NCI-H2107 treated with DMSO at 0.1 percent for 48 hours (cell line): ENCODE measurements at regions not wholly inside any gene's neighbourhood (a gene's known extent, or its start where the extent isn't known, plus 50 kb on each side); places are given as distances from the start of the nearest gene placed in this dataset.
"Not testable (repeated sequence)": the region's sequence is repeated elsewhere in the genome, so short reads cannot be mapped to it uniquely, and the experiment has no call there.

Source experiments
- DNase-seq: peaks from one replicate; lab custom pipeline; 2025; ENCODE audit not compliant: unreplicated experiment; lab: John Stamatoyannopoulos, UW

DNA sequence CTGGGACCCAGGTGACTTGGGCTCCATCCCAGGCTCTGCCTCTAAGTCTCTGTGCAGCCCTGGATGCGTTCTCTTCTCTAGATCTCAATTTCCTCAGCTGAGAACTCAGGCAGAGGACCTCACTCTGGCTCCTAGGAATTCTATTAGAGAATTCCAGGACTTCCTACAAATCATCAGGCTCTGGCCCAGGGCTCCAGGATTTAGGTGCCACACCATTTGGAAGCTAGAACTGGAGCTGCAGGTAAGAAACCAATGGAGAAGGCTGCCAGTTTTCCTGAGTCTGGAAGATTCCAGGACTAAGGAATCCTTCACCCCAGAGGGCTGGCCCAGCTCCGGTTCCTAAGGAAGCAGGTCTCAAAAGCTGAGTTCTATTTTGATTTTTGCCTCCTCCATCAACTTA is 189.8 kb upstream of the CDH5 start:
- no peak for DNase-seq

- no peak for DNase-seq
Observed at GRCh38 chr16:66176111-66176510, 190.4 kb upstream of the CDH5 start.

DNA sequence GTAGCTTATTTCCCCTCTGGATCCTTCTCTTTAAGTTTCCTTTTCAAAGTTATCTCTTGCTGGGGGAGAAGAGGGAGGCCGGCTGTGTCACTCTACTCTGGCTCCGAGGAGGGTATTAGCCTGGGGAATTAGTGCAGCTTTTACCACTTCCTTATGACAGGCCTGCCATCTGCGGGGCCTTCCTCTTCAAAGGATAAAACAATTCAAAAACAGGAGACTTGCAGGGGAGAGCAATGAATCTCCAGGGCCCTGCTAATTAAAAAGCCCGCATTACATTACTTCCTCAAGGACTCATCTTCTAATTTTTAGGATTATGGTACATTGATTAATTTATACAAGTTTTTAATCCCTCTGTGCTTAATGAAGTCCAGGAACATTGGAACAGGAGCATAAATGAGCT is 190.9 kb upstream of the CDH5 start:
- DNase-seq: no peak

- DNase-seq: no peak
Observed at GRCh38 chr16:66175058-66175457, 191.4 kb upstream of the CDH5 start.

DNA sequence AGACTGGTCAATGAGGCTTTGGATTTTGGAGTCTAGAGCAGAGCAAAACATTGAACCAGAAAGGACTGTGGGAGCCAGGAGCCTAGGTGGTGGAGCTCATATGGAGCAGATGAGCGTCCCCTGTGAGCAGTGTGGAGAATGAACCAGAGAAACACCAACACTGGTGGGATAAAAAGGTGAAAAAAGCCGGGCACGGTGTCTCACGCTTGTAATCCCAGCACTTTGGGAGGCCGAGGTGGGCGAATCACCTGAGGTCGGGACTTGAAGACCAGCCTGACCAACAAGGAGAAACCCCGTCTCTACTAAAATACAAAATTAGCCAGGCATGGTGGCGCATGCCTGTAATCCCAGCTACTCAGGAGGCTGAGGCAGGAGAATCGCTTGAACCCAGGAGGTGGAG is 192.7 kb upstream of the CDH5 start:
- not testable (repeated sequence) for DNase-seq

DNA sequence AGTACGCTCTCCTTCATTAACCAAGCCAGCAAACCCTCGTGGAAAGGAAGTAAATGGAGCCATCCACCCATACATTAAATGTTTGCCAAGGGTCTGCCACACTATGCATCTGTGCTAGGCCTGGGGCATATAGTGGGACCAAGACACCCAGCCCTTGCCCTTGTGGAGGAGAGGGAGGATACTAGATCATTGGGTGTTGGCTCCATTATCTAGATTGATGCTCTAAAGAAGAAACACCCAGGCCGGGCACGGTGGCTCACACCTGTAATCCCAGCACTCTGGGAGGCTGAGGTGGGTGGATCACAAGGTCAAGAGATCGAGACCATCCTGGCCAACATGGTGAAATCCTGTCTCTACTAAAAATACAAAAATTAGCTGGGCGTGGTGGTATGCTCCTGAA is 193.3 kb upstream of the CDH5 start:
- not testable (repeated sequence) for DNase-seq

GRCh38 chr16:66172463-66172862 is 194.0 kb upstream of the CDH5 start:
- DNase-seq: no peak

GRCh38 chr16:66171578-66171977 is 194.9 kb upstream of the CDH5 start:
- DNase-seq: no peak

- no peak for DNase-seq
Observed at GRCh38 chr16:66170989-66171388, 195.5 kb upstream of the CDH5 start.

GRCh38 chr16:66169817-66170216 is 196.7 kb upstream of the CDH5 start:
- DNase-seq: no peak

DNA sequence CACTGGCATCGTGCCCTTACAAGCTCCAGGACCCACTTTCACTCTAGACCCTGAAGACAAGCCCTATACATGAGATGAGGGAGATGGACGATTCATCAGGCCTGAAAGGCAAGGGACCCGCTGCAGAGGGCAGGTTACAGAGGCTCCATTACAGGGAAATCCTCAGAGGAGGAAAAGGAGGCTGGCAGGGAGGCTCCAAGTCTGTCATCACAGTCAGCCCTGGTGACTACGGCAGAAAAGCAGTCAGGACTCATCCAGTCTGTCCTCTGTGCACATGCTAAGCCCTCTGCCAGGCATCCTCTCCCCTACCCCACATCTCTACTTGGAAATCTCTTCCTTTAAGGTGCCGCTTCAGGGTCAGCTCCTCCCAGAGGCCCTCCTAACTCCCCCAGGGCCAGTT is 197.7 kb upstream of the CDH5 start:
- DNase-seq: no peak

- DNase-seq: no peak
Observed at GRCh38 chr16:66167564-66168291, 198.8 kb upstream of the CDH5 start.

DNA sequence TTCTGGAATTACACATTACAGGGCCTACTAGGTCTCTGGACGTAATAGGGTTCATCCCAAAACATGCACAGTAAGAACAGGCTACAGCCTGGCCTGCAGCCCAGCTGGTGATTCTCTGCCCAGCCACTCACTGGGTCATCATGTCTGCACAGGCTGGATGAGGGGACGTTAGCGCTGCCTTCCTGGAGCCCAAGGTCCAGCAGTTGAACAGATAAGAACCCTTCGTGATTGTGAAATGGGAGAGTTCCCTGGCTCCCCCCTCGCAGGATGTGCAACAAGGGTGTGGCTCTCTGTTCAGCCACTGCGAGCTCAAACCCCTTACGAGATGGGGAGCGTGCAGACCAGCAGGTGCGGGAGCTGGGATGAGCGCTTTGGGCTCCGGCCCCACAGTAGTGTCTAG is 200.0 kb upstream of the CDH5 start:
- no peak for DNase-seq

DNA sequence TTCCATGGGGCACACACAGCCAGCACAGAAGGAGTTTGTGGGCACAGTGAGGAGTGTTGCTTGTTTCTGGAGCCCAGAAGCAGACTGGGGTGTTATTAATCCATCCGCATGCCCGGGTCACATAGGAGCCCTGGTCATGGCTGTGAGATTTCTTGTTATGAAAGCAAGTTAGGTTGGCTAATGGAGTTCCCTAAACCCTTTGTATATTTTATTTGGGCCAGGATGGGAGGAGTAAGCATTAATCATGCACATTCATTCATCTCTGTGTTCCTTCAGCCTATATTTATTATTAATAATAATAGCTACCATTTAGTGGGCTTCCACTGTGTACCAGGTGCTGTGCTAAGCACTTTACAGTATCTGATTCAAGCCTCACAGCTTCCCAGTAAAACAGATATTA is 200.6 kb upstream of the CDH5 start:
- DNase-seq: no peak

- no peak for DNase-seq
Observed at GRCh38 chr16:66164581-66165247, 201.8 kb upstream of the CDH5 start.

GRCh38 chr16:66162821-66163220 is 203.7 kb upstream of the CDH5 start:
- no peak for DNase-seq

DNA sequence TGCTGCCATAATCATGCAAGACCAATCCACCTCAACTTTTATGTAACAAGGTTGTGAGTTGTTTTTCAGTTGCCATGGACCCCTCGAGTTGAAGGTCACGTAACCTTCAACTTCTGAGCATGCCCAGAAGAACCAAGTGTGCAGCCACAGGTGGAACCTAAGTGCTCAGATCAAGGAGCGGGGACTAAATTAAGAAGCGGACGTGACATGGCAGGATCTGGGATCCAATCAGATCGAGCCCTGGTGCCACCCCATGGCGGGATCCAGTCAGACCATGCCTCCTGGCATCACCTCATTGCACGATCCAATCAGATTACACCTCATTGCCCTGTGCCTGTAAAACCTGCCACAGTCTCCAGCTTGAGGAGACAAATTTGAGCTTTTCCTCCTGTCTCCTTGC is 204.5 kb upstream of the CDH5 start:
- no peak for DNase-seq

DNA sequence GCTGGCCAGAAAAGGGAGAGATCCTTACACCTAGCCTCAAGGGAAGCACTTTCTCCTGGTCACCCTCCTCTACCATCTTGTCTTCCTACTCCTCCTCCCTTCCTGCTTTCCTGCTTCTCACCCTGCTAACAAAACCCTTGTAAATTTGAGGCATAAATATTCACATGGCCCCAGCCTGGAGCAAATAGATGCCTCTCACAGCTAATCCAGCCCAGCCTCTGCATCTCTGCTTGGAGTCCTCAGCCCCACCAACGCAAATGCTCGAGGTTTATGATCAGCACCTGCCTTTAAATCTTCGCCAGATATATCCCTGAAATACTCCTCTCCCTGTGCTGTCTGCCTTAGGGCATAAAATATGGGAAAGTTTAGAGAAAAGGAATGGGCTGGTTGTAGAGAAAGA is 205.2 kb upstream of the CDH5 start:
- DNase-seq: no peak

DNA sequence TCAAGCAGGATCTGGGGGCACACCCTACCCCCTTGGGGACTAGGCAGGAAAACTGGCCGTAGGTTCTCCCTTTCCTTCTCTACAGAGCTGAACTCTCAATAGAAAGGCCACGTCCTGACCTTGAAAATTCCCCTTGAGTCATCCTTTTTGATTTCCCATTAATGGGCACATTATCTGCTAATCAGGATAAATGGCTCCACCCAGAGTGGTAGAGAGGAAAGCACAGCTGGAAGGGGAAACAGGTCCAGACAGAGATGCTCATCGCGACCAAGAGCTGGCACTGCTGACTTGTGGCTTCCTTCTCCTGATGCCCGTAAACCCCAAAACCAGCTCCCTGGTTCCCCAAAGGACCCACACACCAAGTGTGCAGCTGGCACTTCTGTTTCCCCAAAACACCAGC is 206.5 kb upstream of the CDH5 start:
- DNase-seq: no peak

DNA sequence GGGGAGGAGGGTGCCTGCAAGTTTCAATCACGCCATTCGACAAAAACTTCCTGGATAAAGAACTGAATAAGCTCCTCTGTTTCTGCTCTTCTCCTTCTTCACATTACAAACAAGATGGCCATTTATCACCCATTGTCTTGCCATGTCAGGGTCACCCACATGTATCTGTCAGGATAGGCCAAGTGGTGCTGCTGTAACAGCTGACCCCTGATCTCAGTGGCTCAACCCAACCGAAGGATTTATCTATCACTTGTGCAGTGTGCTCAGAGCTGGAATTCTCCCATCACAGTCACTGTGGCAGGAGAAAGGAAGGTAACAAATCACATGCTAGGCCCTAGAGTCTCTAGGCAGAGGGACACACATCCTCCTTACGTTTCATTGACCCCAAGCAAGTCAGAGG is 210.0 kb upstream of the CDH5 start:
- no peak for DNase-seq

DNA sequence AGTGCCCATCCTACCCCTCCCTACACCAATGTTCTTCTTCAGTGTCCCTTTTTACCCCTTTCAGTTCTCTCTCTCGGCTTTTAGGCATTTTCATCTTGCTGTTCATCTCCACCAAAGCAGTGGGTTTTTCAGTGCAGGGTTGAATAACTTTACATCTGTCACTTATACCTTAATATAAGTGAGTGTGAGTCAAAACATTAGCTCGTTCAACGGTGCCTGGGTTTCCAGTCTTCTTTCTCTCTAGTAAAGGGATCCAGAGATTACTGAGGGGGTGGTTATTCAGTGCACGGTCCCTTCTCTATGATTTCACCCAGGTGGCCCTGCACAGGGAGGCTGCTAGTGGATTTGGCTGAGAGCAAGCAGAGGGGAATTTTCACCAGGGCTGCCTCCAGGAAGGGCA is 210.6 kb upstream of the CDH5 start:
- DNase-seq: no peak

- no peak for DNase-seq
Observed at GRCh38 chr16:66154801-66155200, 211.7 kb upstream of the CDH5 start.

DNA sequence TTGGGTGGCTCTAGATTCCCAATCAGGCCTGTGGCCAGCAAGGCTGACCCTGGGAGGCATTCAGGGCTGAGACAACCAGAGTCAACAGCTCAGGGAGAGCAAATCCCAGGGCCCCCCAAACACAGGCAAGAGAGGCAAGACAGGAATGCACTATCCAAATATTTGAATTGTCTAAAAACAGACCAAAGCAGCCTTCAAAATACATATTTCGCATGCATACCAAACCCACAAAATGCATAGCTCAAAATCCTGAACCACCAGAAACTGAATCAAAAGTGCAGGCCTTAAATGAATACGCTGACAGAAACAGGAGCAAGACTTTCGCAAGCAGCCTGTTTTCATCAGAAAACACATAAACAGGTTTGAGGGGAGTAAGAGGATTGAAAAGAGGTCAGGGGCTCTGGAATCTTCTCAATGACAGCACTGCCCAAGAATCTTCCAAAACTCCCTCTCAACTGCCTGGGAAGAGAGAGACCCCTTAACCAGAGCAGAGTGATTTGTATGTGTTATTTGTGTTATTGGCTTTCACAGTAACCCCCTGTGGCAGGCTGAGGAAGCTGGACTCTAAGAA is 213.6 kb upstream of the CDH5 start:
- DNase-seq: no peak
